ENCODE measurements at regions not wholly inside any gene's neighbourhood (a gene's known extent, or its start where the extent isn't known, plus 50 kb on each side); places are given as distances from the start of the nearest gene placed in this dataset.
A peak's percentile ranks its signal among the peaks of the same experiment; 100 is the strongest.

DNA sequence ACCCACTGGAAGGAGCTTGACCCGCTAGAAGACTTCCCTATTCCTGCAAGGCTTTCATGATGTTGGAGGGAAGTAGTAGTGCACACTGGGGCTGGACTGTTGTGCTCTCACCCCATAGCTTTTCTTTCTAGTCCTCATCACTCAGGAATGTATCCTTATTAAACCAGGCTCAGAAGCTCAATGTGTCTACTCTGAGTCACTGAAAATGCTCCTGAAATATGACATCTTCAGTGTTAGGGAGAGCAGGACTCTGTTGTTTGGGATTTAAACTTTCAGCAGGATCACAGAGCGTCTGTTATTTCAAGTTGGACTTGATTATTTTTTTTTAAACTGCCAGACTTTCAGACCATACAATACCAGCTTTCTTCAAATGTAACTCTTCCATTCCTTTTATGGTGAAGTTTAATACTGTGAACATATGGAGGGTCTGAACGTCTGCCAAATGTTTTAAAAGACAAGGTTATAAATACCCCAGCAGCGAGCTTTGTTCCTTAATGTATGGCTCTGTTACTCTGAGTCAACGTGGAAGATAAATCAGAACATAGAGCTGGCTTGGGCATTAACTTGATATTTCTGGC, 257.5 kb downstream of the CDH11 start:
- Histone ChIP-seq H3K36me3 (no peaks in the 10 kb centered on the region), H3K4me1 (no peaks in the 10 kb centered on the region), H3K9me3 (no peaks in the 10 kb centered on the region), H3K27me3 (no peaks in the 10 kb centered on the region), H3K27ac (peak overlapping the region in 2 of 4 donors; percentile 5 to 42), H3K4me3 (no peak overlapping the region)
- WGBS, 2 donors (ENCODE audit: low coverage in 1 of 2), result 22 to 26% methylated on average over 4 to 5 of the region's 5 CpGs
- DNase-seq, result no peak
- intact Hi-C loops (cut with DNase I; ENCODE audit: low total_unique reads) (no loop called here), in situ Hi-C loops (cut with MboI; ENCODE audit: low pct_ligation_motif_present in 1 of 4, low pct_unique_long_range_greater_than_20kb in 1 of 4, low sequenced_read_pairs in 3 of 4) (no loop called here)
- TF ChIP-seq POLR2A (IDR thresholded peaks at IDR 0.05) (no peak), POLR2AphosphoS5 (IDR thresholded peaks at IDR 0.05) (no peak), EP300 (IDR thresholded peaks at IDR 0.05; ENCODE audit: low read depth) (no peak)
- TF ChIP-seq, protein P1, sequence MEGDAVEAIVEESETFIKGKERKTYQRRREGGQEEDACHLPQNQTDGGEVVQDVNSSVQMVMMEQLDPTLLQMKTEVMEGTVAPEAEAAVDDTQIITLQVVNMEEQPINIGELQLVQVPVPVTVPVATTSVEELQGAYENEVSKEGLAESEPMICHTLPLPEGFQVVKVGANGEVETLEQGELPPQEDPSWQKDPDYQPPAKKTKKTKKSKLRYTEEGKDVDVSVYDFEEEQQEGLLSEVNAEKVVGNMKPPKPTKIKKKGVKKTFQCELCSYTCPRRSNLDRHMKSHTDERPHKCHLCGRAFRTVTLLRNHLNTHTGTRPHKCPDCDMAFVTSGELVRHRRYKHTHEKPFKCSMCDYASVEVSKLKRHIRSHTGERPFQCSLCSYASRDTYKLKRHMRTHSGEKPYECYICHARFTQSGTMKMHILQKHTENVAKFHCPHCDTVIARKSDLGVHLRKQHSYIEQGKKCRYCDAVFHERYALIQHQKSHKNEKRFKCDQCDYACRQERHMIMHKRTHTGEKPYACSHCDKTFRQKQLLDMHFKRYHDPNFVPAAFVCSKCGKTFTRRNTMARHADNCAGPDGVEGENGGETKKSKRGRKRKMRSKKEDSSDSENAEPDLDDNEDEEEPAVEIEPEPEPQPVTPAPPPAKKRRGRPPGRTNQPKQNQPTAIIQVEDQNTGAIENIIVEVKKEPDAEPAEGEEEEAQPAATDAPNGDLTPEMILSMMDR (IDR thresholded peaks at IDR 0.05), result no peak

DNA sequence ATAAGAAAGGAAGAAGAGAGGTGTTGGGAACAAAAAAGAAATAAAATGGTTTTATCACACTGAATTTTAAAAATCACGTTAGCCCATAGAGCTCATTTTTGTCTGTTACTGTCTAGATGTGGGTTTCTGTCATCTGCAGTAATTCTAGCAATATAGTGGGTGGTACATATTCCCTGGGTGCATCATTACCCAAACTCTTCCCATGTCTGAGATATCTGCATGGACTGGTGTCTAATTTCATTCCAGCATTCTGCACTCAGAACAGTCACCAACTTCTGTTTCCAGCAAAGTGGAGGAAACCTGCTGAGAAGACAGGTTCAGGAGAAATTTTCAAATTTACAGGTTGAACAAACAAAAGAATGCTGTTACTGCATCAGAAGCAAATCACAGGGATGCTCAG, 263.8 kb downstream of the CDH11 start:
- WGBS, 2 donors (ENCODE audit: low coverage in 1 of 2), result 61 to 85% methylated on average over 1 of the region's 1 CpG
- Histone ChIP-seq H3K4me1 (no peaks in the 10 kb centered on the region), H3K36me3 (no peaks in the 10 kb centered on the region), H3K27ac (no peak overlapping the region), H3K4me3 (no peak overlapping the region), H3K27me3 (no peaks in the 10 kb centered on the region), H3K9me3 (no peaks in the 10 kb centered on the region)
- DNase-seq, result no peak
- intact Hi-C loops (cut with DNase I; ENCODE audit: low total_unique reads) (no loop called here), in situ Hi-C loops (cut with MboI; ENCODE audit: low pct_ligation_motif_present in 1 of 4, low pct_unique_long_range_greater_than_20kb in 1 of 4, low sequenced_read_pairs in 3 of 4) (no loop called here)
- TF ChIP-seq, protein P1 (IDR thresholded peaks at IDR 0.05), result no peak
- TF ChIP-seq EP300 (IDR thresholded peaks at IDR 0.05; ENCODE audit: low read depth) (no peak), POLR2AphosphoS5 (IDR thresholded peaks at IDR 0.05) (no peak), POLR2A (IDR thresholded peaks at IDR 0.05) (no peak)

GRCh38 chr16:64857411-64857810, 264.5 kb downstream of the CDH11 start:
- no peak overlapping the region for H3K4me3 ChIP-seq
- no peaks in the 10 kb centered on the region for H3K27me3 ChIP-seq
- 83 to 100% methylated on average over 1 to 2 of the region's 2 CpGs for WGBS, 2 donors (ENCODE audit: low coverage in 1 of 2)
- intact Hi-C loops (cut with DNase I; ENCODE audit: low total_unique reads), result no loop called here
- H3K36me3 ChIP-seq, result no peaks in the 10 kb centered on the region
- H3K9me3 ChIP-seq, result no peaks in the 10 kb centered on the region
- DNase-seq, result no peak
- in situ Hi-C loops (cut with MboI; ENCODE audit: low pct_ligation_motif_present in 1 of 4, low pct_unique_long_range_greater_than_20kb in 1 of 4, low sequenced_read_pairs in 3 of 4), result no loop called here
- no peak overlapping the region for H3K27ac ChIP-seq
- H3K4me1 ChIP-seq, result no peaks in the 10 kb centered on the region
- TF ChIP-seq POLR2AphosphoS5 (IDR thresholded peaks at IDR 0.05) (no peak), POLR2A (IDR thresholded peaks at IDR 0.05) (no peak), EP300 (IDR thresholded peaks at IDR 0.05; ENCODE audit: low read depth) (no peak)
- TF ChIP-seq, protein P1 (IDR thresholded peaks at IDR 0.05), result no peak

DNA sequence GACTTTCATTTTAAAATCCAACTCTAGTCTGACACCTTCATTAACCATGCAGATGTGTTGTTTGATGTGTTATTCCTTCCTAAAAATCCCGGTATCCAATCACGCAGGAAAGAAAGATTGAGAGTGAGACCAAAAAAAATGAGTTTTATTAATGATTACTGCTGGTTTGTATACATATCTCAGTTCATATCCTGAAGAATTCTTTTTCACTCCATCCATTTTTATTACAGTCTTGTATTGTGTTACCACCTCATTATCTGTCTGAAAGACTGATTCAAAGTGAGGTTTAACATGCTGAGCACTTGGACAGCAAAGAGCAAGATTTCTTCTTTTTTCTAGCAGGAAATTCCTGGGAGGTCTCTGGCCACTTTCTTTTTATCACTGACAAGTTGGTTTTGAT, 268.3 kb downstream of the CDH11 start:
- DNase-seq, result no peak
- Histone ChIP-seq H3K4me1 (no peaks in the 10 kb centered on the region), H3K27me3 (no peaks in the 10 kb centered on the region), H3K27ac (no peak overlapping the region), H3K36me3 (no peaks in the 10 kb centered on the region), H3K4me3 (no peak overlapping the region), H3K9me3 (no peaks in the 10 kb centered on the region)
- 88 to 94% methylated on average over 2 of the region's 2 CpGs for WGBS, 2 donors (ENCODE audit: low coverage in 1 of 2)
- in situ Hi-C loops (cut with MboI; ENCODE audit: low pct_ligation_motif_present in 1 of 4, low pct_unique_long_range_greater_than_20kb in 1 of 4, low sequenced_read_pairs in 3 of 4), result no loop called here
- TF ChIP-seq EP300 (IDR thresholded peaks at IDR 0.05; ENCODE audit: low read depth) (no peak), POLR2AphosphoS5 (IDR thresholded peaks at IDR 0.05) (no peak), POLR2A (IDR thresholded peaks at IDR 0.05) (no peak)
- TF ChIP-seq, protein P1 (IDR thresholded peaks at IDR 0.05), result no peak
- intact Hi-C loops (cut with DNase I; ENCODE audit: low total_unique reads), result no loop called here

All from transverse colon (tissue), 4 donors.